SK-N-MC (cell line): ENCODE measurements at regions not wholly inside any gene's neighbourhood (a gene's known extent, or its start where the extent isn't known, plus 50 kb on each side); places are given as distances from the start of the nearest gene placed in this dataset.

Experiments
- EZH2 ChIP-seq: fragments of 200-600 bp; sonication (generic); IDR thresholded peaks from one replicate; pipeline ENCODE4 v1.6.1; 2017; ENCODE audit warnings: antibody characterized with exemption
- POLR2AphosphoS5 ChIP-seq: IDR thresholded peaks from 2 replicates; pipeline ENCODE4 v1.6.1; 2012; ENCODE audit warnings: mild to moderate bottlenecking, low read depth, low read length, borderline replicate concordance

DNA sequence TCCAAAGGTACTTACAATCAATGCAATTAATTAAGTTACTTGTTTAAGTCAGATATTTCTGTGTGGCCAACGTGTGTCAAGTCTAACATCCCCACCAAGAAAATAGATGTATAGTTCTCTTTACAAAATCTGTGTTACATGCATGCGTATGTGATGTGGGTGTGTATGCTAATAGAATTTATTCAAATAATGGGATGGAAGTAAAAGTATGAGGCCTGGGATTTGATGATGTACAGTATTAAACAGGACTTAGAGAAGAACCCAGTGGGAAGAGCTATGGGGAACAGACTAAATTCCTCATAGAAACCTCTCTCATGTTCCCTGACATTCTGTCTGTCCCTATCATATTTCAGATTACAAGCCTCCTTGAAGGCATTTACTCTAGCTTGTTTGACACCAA lies 72.5 kb downstream of the IFI44 start:
- TF ChIP-seq EZH2: no peak
- TF ChIP-seq POLR2AphosphoS5: no peak
